ENCODE measurements at regions not wholly inside any gene's neighbourhood (a gene's known extent, or its start where the extent isn't known, plus 50 kb on each side); places are given as distances from the start of the nearest gene placed in this dataset.

DNA sequence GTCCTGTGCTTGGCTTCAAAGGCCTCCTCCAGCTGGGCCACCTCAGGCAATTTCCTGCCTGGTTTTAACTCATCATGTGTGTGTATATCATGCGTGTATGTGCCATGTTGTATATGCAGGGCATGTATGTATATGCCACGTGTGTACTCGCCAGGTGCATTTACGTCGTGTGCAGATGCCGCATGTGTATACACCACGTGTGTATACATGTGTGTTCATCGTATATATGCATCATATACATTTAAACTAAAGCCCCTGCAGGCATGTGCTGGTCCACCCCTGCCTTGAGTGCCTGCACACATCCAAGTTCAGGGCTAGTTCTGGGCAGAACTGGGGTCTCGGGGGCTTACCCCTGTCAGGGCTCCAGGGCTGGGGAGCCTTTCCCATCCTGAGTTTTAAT lies 54.0 kb upstream of the SMOC2 start:
- H3K4me3 ChIP-seq (ENCODE audit: control insufficient read depth in 2 of 3, extremely low read depth in 1 of 3, insufficient read depth in 2 of 3, low read depth in 1 of 3, low read length in 3 of 3) = no peak overlapping the region
- H3K79me2 ChIP-seq (ENCODE audit: control insufficient read depth, insufficient read depth, low read length) = no peaks in the 10 kb centered on the region
- H3K4me1 ChIP-seq (ENCODE audit: control insufficient read depth, extremely low read depth, insufficient read depth, low read length) = no peaks in the 10 kb centered on the region
- H3K9me1 ChIP-seq (ENCODE audit: control insufficient read depth, extremely low read depth, insufficient read depth, low read length) = no peaks in the 10 kb centered on the region
- dilution Hi-C loops (cut with MboI; ENCODE audit: extremely low pct_ligation_motif_present, low sequenced_read_pairs) = no loop called here
- H2AFZ ChIP-seq (ENCODE audit: control insufficient read depth, low read length) = no peak overlapping the region
- no peak overlapping the region for H3K4me2 ChIP-seq (ENCODE audit: control insufficient read depth, extremely low read depth, insufficient read depth, low read depth, low read length)
- H3K27me3 ChIP-seq (ENCODE audit: control insufficient read depth, extremely low read depth, insufficient read depth, low read length) = peaks cover 12% of the 10 kb centered on the region
- peaks cover 5% of the 10 kb centered on the region for H3K9me3 ChIP-seq (ENCODE audit: control insufficient read depth, low read depth, low read length)
- H3K9ac ChIP-seq (ENCODE audit: control insufficient read depth, extremely low read depth, insufficient read depth, low read length) = no peak overlapping the region
- H3K36me3 ChIP-seq (ENCODE audit: control insufficient read depth in 2 of 2, extremely low read depth in 1 of 2, insufficient read depth in 2 of 2, low read length in 2 of 2) = no peaks in the 10 kb centered on the region
- TF ChIP-seq EZH2 (IDR thresholded peaks at IDR 0.05; ENCODE audit: low read length) = no peak
- no peak for TF ChIP-seq CTCF (optimal IDR thresholded peaks at IDR 0.05 in 1 of 3, IDR thresholded peaks at IDR 0.05 in 1 of 3, conservative IDR thresholded peaks at IDR 0.05 in 1 of 3; ENCODE audit: extremely low read depth in 1 of 3, insufficient read depth in 2 of 3, low read length in 3 of 3)
- H3K27ac ChIP-seq (ENCODE audit: control insufficient read depth, insufficient read depth, low read length) = no peak overlapping the region
- H4K20me1 ChIP-seq (ENCODE audit: control insufficient read depth, extremely low read depth, insufficient read depth, low read length) = no peaks in the 10 kb centered on the region
- no peak for DNase-seq (ENCODE audit: low read depth, low spot score)
- FAIRE-seq = no peak

- dilution Hi-C loops (cut with MboI; ENCODE audit: extremely low pct_ligation_motif_present, low sequenced_read_pairs) = no loop called here
- Histone ChIP-seq H3K27me3 (ENCODE audit: control insufficient read depth, extremely low read depth, insufficient read depth, low read length) (peaks cover 12% of the 10 kb centered on the region), H3K27ac (ENCODE audit: control insufficient read depth, insufficient read depth, low read length) (no peak overlapping the region), H3K4me3 (ENCODE audit: control insufficient read depth in 2 of 3, extremely low read depth in 1 of 3, insufficient read depth in 2 of 3, low read depth in 1 of 3, low read length in 3 of 3) (no peak overlapping the region), H2AFZ (ENCODE audit: control insufficient read depth, low read length) (no peak overlapping the region), H3K36me3 (ENCODE audit: control insufficient read depth in 2 of 2, extremely low read depth in 1 of 2, insufficient read depth in 2 of 2, low read length in 2 of 2) (no peaks in the 10 kb centered on the region), H3K9me3 (ENCODE audit: control insufficient read depth, low read depth, low read length) (peaks cover 5% of the 10 kb centered on the region), H3K4me2 (ENCODE audit: control insufficient read depth, extremely low read depth, insufficient read depth, low read depth, low read length) (no peak overlapping the region), H3K9me1 (ENCODE audit: control insufficient read depth, extremely low read depth, insufficient read depth, low read length) (no peaks in the 10 kb centered on the region), H3K9ac (ENCODE audit: control insufficient read depth, extremely low read depth, insufficient read depth, low read length) (no peak overlapping the region), H3K4me1 (ENCODE audit: control insufficient read depth, extremely low read depth, insufficient read depth, low read length) (no peaks in the 10 kb centered on the region), H3K79me2 (ENCODE audit: control insufficient read depth, insufficient read depth, low read length) (no peaks in the 10 kb centered on the region), H4K20me1 (ENCODE audit: control insufficient read depth, extremely low read depth, insufficient read depth, low read length) (no peaks in the 10 kb centered on the region)
- TF ChIP-seq CTCF (optimal IDR thresholded peaks at IDR 0.05 in 1 of 3, IDR thresholded peaks at IDR 0.05 in 1 of 3, conservative IDR thresholded peaks at IDR 0.05 in 1 of 3; ENCODE audit: extremely low read depth in 1 of 3, insufficient read depth in 2 of 3, low read length in 3 of 3) (no peak), EZH2 (IDR thresholded peaks at IDR 0.05; ENCODE audit: low read length) (no peak)
- FAIRE-seq (no peak), DNase-seq (ENCODE audit: low read depth, low spot score) (no peak)
Observed at GRCh38 chr6:168387426-168387825, 53.6 kb upstream of the SMOC2 start.
